ENCODE measurements at regions not wholly inside any gene's neighbourhood (a gene's known extent, or its start where the extent isn't known, plus 50 kb on each side); places are given as distances from the start of the nearest gene placed in this dataset.

DNA sequence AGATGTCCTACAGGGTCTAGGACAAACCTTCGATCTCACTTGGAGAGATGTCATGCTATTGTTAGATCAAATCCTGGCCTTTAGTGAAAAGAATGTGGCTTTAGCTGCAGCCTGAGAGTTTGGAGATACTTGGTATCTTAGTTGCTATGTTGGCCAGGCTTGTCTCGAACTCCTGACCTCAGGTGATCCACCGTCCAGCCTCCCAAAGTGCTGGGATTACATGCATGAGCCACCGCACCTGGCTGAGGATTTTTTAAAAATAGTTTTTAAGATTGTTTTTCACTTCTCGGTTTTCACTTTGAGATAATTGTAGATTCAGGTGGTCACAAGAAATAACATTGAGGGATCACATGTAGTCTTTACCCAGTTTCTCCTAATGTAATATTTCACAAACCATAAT, 738.3 kb upstream of the POM121L12 start:
- TF ChIP-seq, protein P1, sequence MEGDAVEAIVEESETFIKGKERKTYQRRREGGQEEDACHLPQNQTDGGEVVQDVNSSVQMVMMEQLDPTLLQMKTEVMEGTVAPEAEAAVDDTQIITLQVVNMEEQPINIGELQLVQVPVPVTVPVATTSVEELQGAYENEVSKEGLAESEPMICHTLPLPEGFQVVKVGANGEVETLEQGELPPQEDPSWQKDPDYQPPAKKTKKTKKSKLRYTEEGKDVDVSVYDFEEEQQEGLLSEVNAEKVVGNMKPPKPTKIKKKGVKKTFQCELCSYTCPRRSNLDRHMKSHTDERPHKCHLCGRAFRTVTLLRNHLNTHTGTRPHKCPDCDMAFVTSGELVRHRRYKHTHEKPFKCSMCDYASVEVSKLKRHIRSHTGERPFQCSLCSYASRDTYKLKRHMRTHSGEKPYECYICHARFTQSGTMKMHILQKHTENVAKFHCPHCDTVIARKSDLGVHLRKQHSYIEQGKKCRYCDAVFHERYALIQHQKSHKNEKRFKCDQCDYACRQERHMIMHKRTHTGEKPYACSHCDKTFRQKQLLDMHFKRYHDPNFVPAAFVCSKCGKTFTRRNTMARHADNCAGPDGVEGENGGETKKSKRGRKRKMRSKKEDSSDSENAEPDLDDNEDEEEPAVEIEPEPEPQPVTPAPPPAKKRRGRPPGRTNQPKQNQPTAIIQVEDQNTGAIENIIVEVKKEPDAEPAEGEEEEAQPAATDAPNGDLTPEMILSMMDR (IDR thresholded peaks at IDR 0.05) = no peak
- peaks cover 0 to 18% (median 0%) of the 10 kb centered on the region in 3 donors for H3K9me3 ChIP-seq
- no peak overlapping the region for H3K27ac ChIP-seq
- no peaks in the 10 kb centered on the region for H3K36me3 ChIP-seq
- no peaks in the 10 kb centered on the region for H3K4me1 ChIP-seq
- no peak overlapping the region for H3K4me3 ChIP-seq
- no peaks in the 10 kb centered on the region for H3K27me3 ChIP-seq
- no peak for DNase-seq
- intact Hi-C loops (cut with DNase I; ENCODE audit: low total_unique reads) = no loop called here

DNA sequence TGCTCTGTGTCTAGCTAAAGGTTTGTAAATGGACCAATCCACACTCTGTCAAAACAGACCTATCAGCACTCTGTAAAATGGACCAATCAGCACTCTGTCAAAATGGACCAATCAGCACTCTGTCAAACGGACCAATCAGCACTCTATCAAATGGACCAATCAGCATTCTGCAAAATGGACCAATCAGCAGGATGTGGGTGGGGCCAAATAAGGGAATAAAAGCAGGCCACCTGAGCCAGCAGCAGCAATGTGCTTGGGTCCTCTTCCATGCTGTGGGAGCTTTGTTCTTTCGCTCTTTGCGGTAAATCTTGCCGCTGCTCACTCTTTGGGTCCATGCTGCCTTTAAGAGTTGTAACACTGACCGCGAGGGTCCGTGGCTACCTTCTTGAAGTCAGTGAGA, 740.5 kb upstream of the POM121L12 start:
- no peaks in the 10 kb centered on the region for H3K4me1 ChIP-seq
- no peaks in the 10 kb centered on the region for H3K27me3 ChIP-seq
- H3K4me3 ChIP-seq = no peak overlapping the region
- intact Hi-C loops (cut with DNase I; ENCODE audit: low total_unique reads) = no loop called here
- H3K9me3 ChIP-seq = peaks cover 0 to 18% (median 0%) of the 10 kb centered on the region in 3 donors
- H3K36me3 ChIP-seq = no peaks in the 10 kb centered on the region
- H3K27ac ChIP-seq = no peak overlapping the region
- TF ChIP-seq, protein P1 (IDR thresholded peaks at IDR 0.05) = no peak
- no peak for DNase-seq

DNA sequence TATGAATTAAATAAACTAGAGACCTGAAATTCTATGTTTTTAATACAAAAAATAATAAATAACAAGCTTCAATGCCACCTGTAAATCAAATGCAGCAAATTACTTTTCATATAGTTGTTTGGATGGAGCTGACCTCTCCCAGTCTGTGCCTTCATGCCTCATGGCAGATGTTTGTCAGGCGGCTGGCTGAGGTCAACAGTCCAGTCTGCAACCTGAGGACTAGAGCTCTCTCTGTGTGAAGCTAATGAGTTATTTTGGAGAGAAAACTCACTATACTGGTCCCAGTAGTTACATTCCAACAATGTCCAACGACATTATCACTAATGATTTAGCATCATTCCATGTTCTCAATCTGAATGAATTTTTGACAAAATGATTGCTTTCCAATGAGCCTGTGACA, 746.2 kb upstream of the POM121L12 start:
- Histone ChIP-seq H3K4me3 (no peak overlapping the region), H3K9me3 (peaks cover 0 to 1% (median 0%) of the 10 kb centered on the region in 3 donors), H3K36me3 (no peaks in the 10 kb centered on the region), H3K27ac (no peak overlapping the region), H3K27me3 (no peaks in the 10 kb centered on the region), H3K4me1 (no peaks in the 10 kb centered on the region)
- TF ChIP-seq, protein P1 (IDR thresholded peaks at IDR 0.05) = no peak
- DNase-seq = no peak
- intact Hi-C loops (cut with DNase I; ENCODE audit: low total_unique reads) = no loop called here

DNA sequence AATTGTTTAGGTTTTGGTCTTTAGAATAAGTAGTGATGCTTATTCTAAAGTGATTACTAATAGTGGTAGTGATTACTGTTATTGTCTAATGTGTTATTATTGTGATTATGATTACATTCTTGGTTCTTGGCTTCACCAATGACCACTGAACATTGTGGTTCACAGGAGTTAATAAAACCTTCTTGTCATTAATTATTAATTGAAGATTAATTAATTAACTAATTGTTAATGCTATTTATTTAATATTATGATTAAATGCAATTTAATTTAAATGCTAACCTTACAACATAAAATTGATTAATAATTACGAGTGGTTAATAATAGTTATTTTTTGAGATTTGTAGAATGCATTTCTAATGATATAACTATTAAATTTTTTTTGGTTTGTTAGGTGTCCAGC, 747.7 kb upstream of the POM121L12 start:
- Histone ChIP-seq H3K4me3 (no peak overlapping the region), H3K27ac (no peak overlapping the region), H3K9me3 (no peaks in the 10 kb centered on the region), H3K4me1 (no peaks in the 10 kb centered on the region), H3K36me3 (no peaks in the 10 kb centered on the region), H3K27me3 (no peaks in the 10 kb centered on the region)
- DNase-seq = no peak
- TF ChIP-seq, protein P1 (IDR thresholded peaks at IDR 0.05) = no peak
- intact Hi-C loops (cut with DNase I; ENCODE audit: low total_unique reads) = no loop called here

DNA sequence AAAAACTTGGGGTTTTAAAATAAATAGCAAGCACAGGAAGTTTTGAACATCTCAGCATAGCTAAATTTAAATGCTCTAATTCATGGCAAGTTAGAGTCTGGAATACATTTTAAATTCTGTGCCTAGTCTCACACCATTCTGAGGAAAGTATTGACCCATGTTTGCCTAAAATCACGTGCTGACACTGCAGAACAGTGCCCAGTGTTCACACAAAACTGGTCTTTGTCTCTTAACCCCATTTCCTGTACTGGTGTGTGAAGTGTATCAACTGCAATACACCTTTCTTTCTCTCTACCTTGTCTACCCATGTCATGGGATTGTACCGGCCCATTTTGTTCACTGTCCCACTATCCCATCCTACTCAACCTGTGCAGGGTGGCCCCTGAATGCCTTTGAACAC, 749.7 kb upstream of the POM121L12 start:
- Histone ChIP-seq H3K9me3 (no peaks in the 10 kb centered on the region), H3K4me3 (no peak overlapping the region), H3K36me3 (no peaks in the 10 kb centered on the region), H3K27ac (no peak overlapping the region), H3K4me1 (no peaks in the 10 kb centered on the region), H3K27me3 (no peaks in the 10 kb centered on the region)
- TF ChIP-seq, protein P1 (IDR thresholded peaks at IDR 0.05) = no peak
- DNase-seq = no peak
- intact Hi-C loops (cut with DNase I; ENCODE audit: low total_unique reads) = no loop called here

DNA sequence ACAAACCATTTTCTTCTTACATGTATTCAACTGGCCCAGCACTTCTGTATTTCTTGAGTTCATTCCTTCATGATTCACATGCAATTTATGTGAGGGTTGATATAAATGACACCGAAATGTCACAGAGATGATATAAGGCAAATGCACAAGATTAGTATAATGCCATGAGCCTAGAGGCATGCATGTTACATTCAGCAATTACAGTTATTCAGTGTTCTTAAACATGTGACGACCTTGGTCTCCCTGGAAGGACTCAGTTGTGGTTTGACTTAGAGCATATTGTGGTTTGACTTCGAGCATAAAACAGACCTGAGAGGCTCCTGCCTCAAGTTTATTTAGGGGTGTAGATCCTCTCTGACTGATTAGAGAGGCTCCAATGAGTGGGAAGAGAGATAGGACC, 752.1 kb upstream of the POM121L12 start:
- H3K27ac ChIP-seq = no peak overlapping the region
- intact Hi-C loops (cut with DNase I; ENCODE audit: low total_unique reads) = no loop called here
- H3K36me3 ChIP-seq = no peaks in the 10 kb centered on the region
- H3K9me3 ChIP-seq = no peaks in the 10 kb centered on the region
- no peak overlapping the region for H3K4me3 ChIP-seq
- TF ChIP-seq, protein P1 (IDR thresholded peaks at IDR 0.05) = no peak
- no peak for DNase-seq
- H3K4me1 ChIP-seq = no peaks in the 10 kb centered on the region
- no peaks in the 10 kb centered on the region for H3K27me3 ChIP-seq

Measured in tibial artery (tissue), 4 donors.